Activated CD4-positive, alpha-beta memory T cell treated with anti-CD3 and anti-CD28 coated beads, Interleukin-2, amount 10 ng/mL, durations not matched to agents 7 days and 5 days (primary cell): ENCODE measurements at regions not wholly inside any gene's neighbourhood (a gene's known extent, or its start where the extent isn't known, plus 50 kb on each side); places are given as distances from the start of the nearest gene placed in this dataset.

Experiments used
- CTCF ChIA-PET: fragments of 350-600 bp; sonication (Branson Sonifier 250); formaldehyde crosslinking; loops from one replicate; lab custom pipeline; 2021; ENCODE audit warnings: antibody characterized with exemption, inconsistent platforms; lab: Charles Lee
- POLR2A ChIA-PET: fragments of 350-600 bp; sonication (Branson Sonifier 250); formaldehyde crosslinking; loops from one replicate; lab custom pipeline; 2021; ENCODE audit warnings: antibody characterized with exemption; lab: Charles Lee
- DNase-seq: peaks from one replicate; pipeline ENCODE4 v3.0.0-alpha.2; 2020
- H3K27ac Mint-ChIP-seq: one replicate; pipeline ENCODE4 v1.8.0; 2021; ENCODE audit warnings: mild to moderate bottlenecking, mixed read lengths
- H3K27me3 Mint-ChIP-seq: one replicate; pipeline ENCODE4 v1.8.0; 2021; ENCODE audit warnings: mixed read lengths
- H3K36me3 Mint-ChIP-seq: one replicate; pipeline ENCODE4 v1.8.0; 2021; ENCODE audit warnings: low read depth, mixed read lengths
- H3K4me1 Mint-ChIP-seq: one replicate; pipeline ENCODE4 v1.8.0; 2021; ENCODE audit warnings: mixed read lengths
- H3K4me3 Mint-ChIP-seq: one replicate; pipeline ENCODE4 v1.8.0; 2021; ENCODE audit warnings: mild to moderate bottlenecking, mixed read lengths
- H3K9me3 Mint-ChIP-seq: one replicate; pipeline ENCODE4 v1.8.0; 2021; ENCODE audit warnings: mixed read lengths

DNA sequence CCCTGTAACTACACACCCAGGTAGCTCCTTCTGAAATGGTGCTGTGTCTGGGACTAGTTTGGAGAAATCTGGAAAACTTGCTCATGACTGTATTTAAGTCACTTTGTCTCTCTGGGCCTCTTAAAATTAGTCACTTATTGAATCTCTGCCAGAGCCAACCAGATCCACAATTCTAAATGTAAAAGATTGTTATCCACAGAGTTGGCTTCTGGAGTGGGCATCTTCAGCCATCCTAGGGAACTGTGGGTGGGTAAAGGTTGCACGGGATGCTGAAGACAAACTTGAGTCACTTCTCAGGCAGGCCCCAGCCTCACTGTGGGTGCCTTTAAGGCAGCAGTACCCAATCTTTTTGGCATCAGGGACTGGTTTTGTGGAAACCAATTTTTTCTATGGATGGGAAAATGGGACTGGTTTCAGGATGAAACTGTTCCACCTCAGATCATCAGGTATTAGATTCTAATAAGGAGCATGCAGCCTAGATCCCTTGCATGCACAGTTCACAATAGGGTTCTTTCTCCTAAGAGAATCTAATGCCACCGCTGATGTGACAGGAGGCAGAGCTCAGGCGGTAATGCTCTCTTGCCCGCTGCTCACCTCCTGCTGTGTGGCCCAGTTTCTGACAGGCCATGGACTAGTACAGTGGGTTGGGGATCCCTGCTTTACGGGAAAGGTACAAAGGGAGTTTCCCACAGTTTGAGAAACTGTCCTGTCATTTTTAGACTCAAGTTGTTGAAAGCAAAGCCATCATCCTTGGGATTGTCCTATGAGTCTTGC is 98.3 kb upstream of the SPRED2 start:
- DNase-seq = no peak
- peaks cover 23% of the 10 kb centered on the region for H3K27me3 Mint-ChIP-seq
- no peak overlapping the region for H3K4me3 Mint-ChIP-seq
- H3K36me3 Mint-ChIP-seq = no peaks in the 10 kb centered on the region
- no peak overlapping the region for H3K27ac Mint-ChIP-seq
- H3K4me1 Mint-ChIP-seq = no peaks in the 10 kb centered on the region
- ChIA-PET POLR2A (no interaction called here), CTCF (no interaction called here)
- no peaks in the 10 kb centered on the region for H3K9me3 Mint-ChIP-seq

DNA sequence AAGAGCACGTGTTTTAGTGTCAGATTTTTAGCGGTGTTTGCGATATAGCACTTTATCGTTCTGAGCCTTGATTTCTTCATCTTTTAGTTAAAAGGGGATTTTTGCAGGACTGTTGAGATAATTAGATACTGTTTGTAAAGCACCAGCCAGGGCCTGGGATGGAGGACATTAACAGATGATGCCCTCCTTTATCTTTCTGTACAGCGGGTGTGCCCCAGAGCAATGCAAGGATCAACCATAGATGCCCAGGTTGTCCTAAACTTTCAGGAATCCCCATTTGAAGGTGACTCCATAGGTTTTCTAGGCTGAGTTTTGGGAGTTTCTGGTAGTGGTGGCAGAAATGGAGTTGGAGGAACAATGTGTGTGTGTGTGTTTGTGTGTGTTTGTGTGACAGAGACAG is 97.0 kb upstream of the SPRED2 start:
- ChIA-PET POLR2A (no interaction called here), CTCF (no interaction called here)
- H3K36me3 Mint-ChIP-seq = no peaks in the 10 kb centered on the region
- H3K27ac Mint-ChIP-seq = no peak overlapping the region
- peaks cover 27% of the 10 kb centered on the region for H3K27me3 Mint-ChIP-seq
- H3K4me3 Mint-ChIP-seq = no peak overlapping the region
- no peaks in the 10 kb centered on the region for H3K4me1 Mint-ChIP-seq
- no peak for DNase-seq
- H3K9me3 Mint-ChIP-seq = no peaks in the 10 kb centered on the region

DNA sequence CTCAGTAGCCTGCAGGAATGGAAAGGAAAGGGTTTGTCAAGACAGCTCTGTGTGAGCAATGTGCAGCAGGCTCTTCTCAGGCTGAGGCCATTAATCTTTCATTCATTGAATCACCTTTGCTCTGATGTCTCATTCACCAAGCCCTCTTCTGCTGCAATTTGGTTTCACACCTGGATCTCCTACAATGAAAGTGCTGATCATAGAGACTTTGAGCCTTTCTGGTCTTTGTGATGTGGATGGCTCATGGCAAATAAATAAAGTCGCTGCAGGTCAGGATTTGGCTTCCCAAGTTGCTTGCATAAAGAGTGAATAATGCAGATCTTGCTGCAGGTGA is 95.8 kb upstream of the SPRED2 start:
- H3K9me3 Mint-ChIP-seq = no peaks in the 10 kb centered on the region
- H3K4me1 Mint-ChIP-seq = no peaks in the 10 kb centered on the region
- ChIA-PET CTCF (interaction anchor here (0.6 kb wide), 1 partner anchor 340 kb away, joined by 3 read pairs; no protein-coding TSS in a partner anchor), POLR2A (no interaction called here)
- no peak overlapping the region for H3K27ac Mint-ChIP-seq
- peaks cover 31% of the 10 kb centered on the region for H3K27me3 Mint-ChIP-seq
- no peak overlapping the region for H3K4me3 Mint-ChIP-seq
- no peak for DNase-seq
- no peaks in the 10 kb centered on the region for H3K36me3 Mint-ChIP-seq

- Mint-ChIP-seq H3K9me3 (no peaks in the 10 kb centered on the region), H3K27me3 (peaks cover 31% of the 10 kb centered on the region), H3K36me3 (no peaks in the 10 kb centered on the region), H3K4me1 (no peaks in the 10 kb centered on the region), H3K4me3 (no peak overlapping the region), H3K27ac (no peak overlapping the region)
- ChIA-PET CTCF (interaction anchor here (0.6 kb wide), 1 partner anchor 339 kb away, joined by 3 read pairs; no protein-coding TSS in a partner anchor), POLR2A (no interaction called here)
- DNase-seq = no peak
Observed at GRCh38 chr2:65527451-65528240, 95.2 kb upstream of the SPRED2 start.

GRCh38 chr2:65525616-65526231 is 93.3 kb upstream of the SPRED2 start:
- no peak for DNase-seq
- Mint-ChIP-seq H3K4me3 (no peak overlapping the region), H3K36me3 (no peaks in the 10 kb centered on the region), H3K27ac (no peak overlapping the region), H3K4me1 (no peaks in the 10 kb centered on the region), H3K27me3 (peaks cover 31% of the 10 kb centered on the region), H3K9me3 (no peaks in the 10 kb centered on the region)
- ChIA-PET POLR2A (no interaction called here), CTCF (no interaction called here)

- CTCF ChIA-PET = no interaction called here
- no peak overlapping the region for H3K4me3 Mint-ChIP-seq
- H3K27ac Mint-ChIP-seq = no peak overlapping the region
- H3K4me1 Mint-ChIP-seq = no peaks in the 10 kb centered on the region
- H3K27me3 Mint-ChIP-seq = peaks cover 29% of the 10 kb centered on the region
- no peak for DNase-seq
- H3K9me3 Mint-ChIP-seq = no peaks in the 10 kb centered on the region
- no peaks in the 10 kb centered on the region for H3K36me3 Mint-ChIP-seq
- POLR2A ChIA-PET = no interaction called here
Observed at GRCh38 chr2:65522922-65523321, 90.5 kb upstream of the SPRED2 start.

DNA sequence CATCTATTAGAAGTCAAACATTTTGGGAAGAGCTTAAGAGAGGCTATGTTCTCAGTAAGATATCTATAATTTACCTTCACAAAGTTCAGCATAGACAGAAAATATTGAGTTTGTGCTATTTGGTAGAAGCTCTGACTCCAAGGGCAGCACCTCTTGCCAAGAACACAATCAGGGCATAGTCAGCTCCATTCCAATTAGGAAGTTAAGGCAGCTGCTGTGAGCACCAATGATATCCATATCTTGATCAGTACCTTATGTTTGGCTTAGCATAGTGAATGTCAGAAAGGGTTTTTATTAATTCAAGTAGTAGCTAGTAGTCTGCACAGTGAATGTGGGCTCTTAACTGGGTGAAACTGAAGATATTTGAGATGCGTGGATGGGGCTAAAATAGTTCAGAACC is 86.4 kb upstream of the SPRED2 start:
- Mint-ChIP-seq H3K36me3 (no peaks in the 10 kb centered on the region), H3K4me3 (no peak overlapping the region), H3K27ac (no peak overlapping the region), H3K27me3 (peaks cover 9% of the 10 kb centered on the region), H3K4me1 (peaks cover 10% of the 10 kb centered on the region), H3K9me3 (no peaks in the 10 kb centered on the region)
- DNase-seq = no peak
- CTCF ChIA-PET = interaction anchor here (1.0 kb wide), 1 partner anchor 291 kb away, joined by 3 read pairs; the partner anchor contains the start of gene ACTR2
- POLR2A ChIA-PET = no interaction called here

- peaks cover 14% of the 10 kb centered on the region for H3K4me1 Mint-ChIP-seq
- H3K27ac Mint-ChIP-seq = no peak overlapping the region
- peaks cover 3% of the 10 kb centered on the region for H3K9me3 Mint-ChIP-seq
- DNase-seq = no peak
- CTCF ChIA-PET = no interaction called here
- H3K36me3 Mint-ChIP-seq = no peaks in the 10 kb centered on the region
- POLR2A ChIA-PET = no interaction called here
- peaks cover 5% of the 10 kb centered on the region for H3K27me3 Mint-ChIP-seq
- H3K4me3 Mint-ChIP-seq = no peak overlapping the region
Observed at GRCh38 chr2:65514555-65515195, 82.3 kb upstream of the SPRED2 start.

DNA sequence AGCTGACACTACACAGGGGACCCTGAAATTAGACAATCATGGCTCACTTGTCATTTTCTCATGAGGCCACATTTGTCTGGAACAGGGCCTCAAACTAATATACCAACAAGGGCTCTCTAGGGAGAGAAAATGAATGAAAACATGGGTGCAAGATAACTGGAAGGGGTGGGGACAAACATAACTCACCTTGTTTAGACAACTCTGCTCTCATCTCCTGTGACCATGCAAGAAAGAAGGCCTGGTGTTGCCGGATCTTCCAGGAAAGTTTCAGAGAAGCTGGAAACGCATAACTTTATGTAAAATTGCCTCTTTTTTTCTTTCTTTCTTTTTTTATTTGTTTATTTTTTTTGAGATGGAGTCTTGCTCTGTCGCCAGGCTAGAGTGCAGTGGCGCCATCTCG is 80.4 kb upstream of the SPRED2 start:
- DNase-seq = no peak
- Mint-ChIP-seq H3K36me3 (no peaks in the 10 kb centered on the region), H3K27ac (no peak overlapping the region), H3K9me3 (peaks cover 3% of the 10 kb centered on the region), H3K27me3 (no peaks in the 10 kb centered on the region), H3K4me3 (no peak overlapping the region), H3K4me1 (peaks cover 14% of the 10 kb centered on the region)
- CTCF ChIA-PET = no interaction called here
- POLR2A ChIA-PET = no interaction called here

- POLR2A ChIA-PET = no interaction called here
Observed at GRCh38 chr2:65511306-65511705, 78.9 kb upstream of the SPRED2 start.

GRCh38 chr2:65508225-65508624 is 75.8 kb upstream of the SPRED2 start:
- Mint-ChIP-seq H3K9me3 (peaks cover 3% of the 10 kb centered on the region), H3K27me3 (no peaks in the 10 kb centered on the region), H3K27ac (no peak overlapping the region), H3K4me1 (peaks cover 3% of the 10 kb centered on the region), H3K4me3 (no peak overlapping the region), H3K36me3 (no peaks in the 10 kb centered on the region)
- no peak for DNase-seq
- ChIA-PET CTCF (no interaction called here), POLR2A (no interaction called here)

More at GRCh38 chr2:65511306-65511705, 78.9 kb upstream of the SPRED2 start:
- CTCF ChIA-PET = no interaction called here
- no peak for DNase-seq
- peaks cover 14% of the 10 kb centered on the region for H3K4me1 Mint-ChIP-seq
- H3K27ac Mint-ChIP-seq = no peak overlapping the region
- H3K36me3 Mint-ChIP-seq = no peaks in the 10 kb centered on the region
- peaks cover 3% of the 10 kb centered on the region for H3K9me3 Mint-ChIP-seq
- no peak overlapping the region for H3K4me3 Mint-ChIP-seq
- H3K27me3 Mint-ChIP-seq = no peaks in the 10 kb centered on the region

GRCh38 chr2:65507102-65508069 is 75.0 kb upstream of the SPRED2 start:
- H3K36me3 Mint-ChIP-seq = no peaks in the 10 kb centered on the region
- no peak overlapping the region for H3K27ac Mint-ChIP-seq
- CTCF ChIA-PET = no interaction called here
- no peak overlapping the region for H3K4me3 Mint-ChIP-seq
- peaks cover 3% of the 10 kb centered on the region for H3K9me3 Mint-ChIP-seq
- H3K4me1 Mint-ChIP-seq = peaks cover 3% of the 10 kb centered on the region
- POLR2A ChIA-PET = no interaction called here
- DNase-seq = no peak
- no peaks in the 10 kb centered on the region for H3K27me3 Mint-ChIP-seq
